SK-N-SH (cell line): ENCODE measurements at regions not wholly inside any gene's neighbourhood (a gene's known extent, or its start where the extent isn't known, plus 50 kb on each side); places are given as distances from the start of the nearest gene placed in this dataset.
"Not testable (repeated sequence)": the region's sequence is repeated elsewhere in the genome, so short reads cannot be mapped to it uniquely, and the experiment has no call there.

ENCODE experiments used
- CTCF ChIA-PET: fragments of 300-600, 350-600 bp; formaldehyde crosslinking; extraction: SDS; loops from one replicate; lab custom pipeline; 2021; lab: Yijun Ruan, JAX
- POLR2A ChIA-PET: fragments of 350-600 bp; sonication (Branson Sonifier 250); formaldehyde crosslinking; extraction: SDS; loops from one replicate; lab custom pipeline; 2020; ENCODE audit warnings: antibody characterized with exemption, inconsistent platforms; lab: Yijun Ruan, JAX
- DNase-seq: peaks from one replicate; pipeline ENCODE4 v3.0.0; 2012
- H2AFZ ChIP-seq: fragments of 200-600 bp; sonication (generic); 2 replicates; pipeline ENCODE4 v1.8.1; 2016; ENCODE audit warnings: antibody characterized with exemption, mild to moderate bottlenecking, low read depth
- H3F3A ChIP-seq: fragments of 200-600 bp; sonication (generic); replicated peaks from 2 replicates; pipeline ENCODE3; 2016; ENCODE audit warnings: antibody characterized with exemption, mild to moderate bottlenecking; ENCODE audit not compliant: insufficient read depth
- H3K27ac ChIP-seq, 2 experiments: fragments of 200-500 bp in 1 of 2; fragments of 200-600 bp in 1 of 2; sonication (Bioruptor generic) in 1 of 2; sonication (generic), shearing (Covaris generic) in 1 of 2; 2 replicates each; pipeline versions ENCODE4 v1.5.1 to v1.6.1; 2014 to 2016; ENCODE audit warnings: low read depth in 2 of 2, inconsistent platforms in 1 of 2, low read length in 1 of 2, mild to moderate bottlenecking in 1 of 2, mixed read lengths in 1 of 2
- H3K27me3 ChIP-seq: fragments of 200-600 bp; sonication (generic), shearing (Covaris generic); 2 replicates; pipeline ENCODE4 v1.6.1; 2016; ENCODE audit warnings: mixed run types; ENCODE audit not compliant: insufficient read depth
- H3K36me3 ChIP-seq, 2 experiments: fragments of 200-500 bp in 1 of 2; fragments of 200-600 bp in 1 of 2; sonication (Bioruptor generic) in 1 of 2; sonication (generic) in 1 of 2; replicated peaks in 1 of 2; 2 replicates each; pipeline versions ENCODE3 to v1.5.1; 2014 to 2016; ENCODE audit warnings: low read length in 1 of 2, mild to moderate bottlenecking in 1 of 2; ENCODE audit not compliant: insufficient read depth in 2 of 2, control insufficient read depth in 1 of 2
- H3K4me1 ChIP-seq, 2 experiments: fragments of 200-500 bp in 1 of 2; fragments of 200-600 bp in 1 of 2; sonication (Bioruptor generic) in 1 of 2; sonication (generic), shearing (Covaris generic) in 1 of 2; 2 replicates each; pipeline versions ENCODE4 v1.5.1 to v1.6.1; 2014 to 2016; ENCODE audit warnings: low read depth in 1 of 2, low read length in 1 of 2, mixed run types in 1 of 2; ENCODE audit not compliant: insufficient read depth in 2 of 2, control insufficient read depth in 1 of 2
- H3K4me2 ChIP-seq: fragments of 200-600 bp; sonication (generic), shearing (Covaris generic); 2 replicates; pipeline ENCODE4 v1.6.1; 2017; ENCODE audit warnings: mixed run types
- H3K4me3 ChIP-seq, 2 experiments: fragments of 200-500 bp in 1 of 2; fragments of 200-600 bp in 1 of 2; sonication (Bioruptor generic) in 1 of 2; sonication (generic), shearing (Covaris generic) in 1 of 2; 2 replicates each; pipeline versions ENCODE4 v1.5.1 to v1.8.1; 2014 to 2016; ENCODE audit warnings: low read depth in 2 of 2, inconsistent platforms in 1 of 2, low read length in 1 of 2, mild to moderate bottlenecking in 1 of 2, mixed read lengths in 1 of 2, moderate library complexity in 1 of 2
- H3K79me2 ChIP-seq: fragments of 200-600 bp; sonication (generic); 2 replicates; pipeline ENCODE4 v1.8.1; 2017; ENCODE audit warnings: mild to moderate bottlenecking; ENCODE audit not compliant: insufficient read depth
- H3K9ac ChIP-seq: fragments of 200-600 bp; sonication (generic); 2 replicates; pipeline ENCODE4 v1.6.1; 2017; ENCODE audit warnings: mixed run types
- H3K9me2 ChIP-seq: fragments of 200-600 bp; sonication (generic); 2 replicates; pipeline ENCODE4 v1.6.1; 2017; ENCODE audit warnings: mixed run types
- H3K9me3 ChIP-seq: fragments of 200-600 bp; sonication (generic); 2 replicates; pipeline ENCODE4 v1.6.1; 2017; ENCODE audit warnings: mixed run types, mild to moderate bottlenecking, moderate library complexity
- H4K20me1 ChIP-seq: fragments of 200-600 bp; sonication (generic); 2 replicates; pipeline ENCODE4 v1.6.1; 2017; ENCODE audit warnings: mild to moderate bottlenecking, mixed run types; ENCODE audit not compliant: insufficient read depth
- CHD2 ChIP-seq: fragments of 150-350 bp; IDR thresholded peaks from 2 replicates; pipeline ENCODE4 v1.6.1; 2018; ENCODE audit warnings: low read length; ENCODE audit not compliant: partially characterized antibody
- EZH2phosphoT487 ChIP-seq: fragments of 200-600 bp; sonication (generic); IDR thresholded peaks from 2 replicates; pipeline ENCODE4 v1.6.1; 2017; ENCODE audit warnings: low read depth, mixed run types, mild to moderate bottlenecking, antibody characterized with exemption, moderate library complexity, borderline replicate concordance
- FOSL2 ChIP-seq: IDR thresholded peaks from 2 replicates; pipeline ENCODE4 v1.4.0; 2012; ENCODE audit warnings: low read depth, mild to moderate bottlenecking, moderate library complexity, borderline replicate concordance
- FOXJ3 ChIP-seq: sonication (generic); formaldehyde crosslinking; IDR thresholded peaks from 2 replicates; pipeline ENCODE4 v1.5.1; 2020; ENCODE audit warnings: mild to moderate bottlenecking, missing genetic modification reagents
- IRF3 ChIP-seq: fragments of 150-350 bp; IDR thresholded peaks from 2 replicates; pipeline ENCODE4 v1.6.1; 2016; ENCODE audit warnings: mild to moderate bottlenecking, low read depth, low read length
- MAX ChIP-seq: IDR thresholded peaks from 2 replicates; pipeline ENCODE4 v1.4.0; 2012; ENCODE audit warnings: low read depth
- PBX3 ChIP-seq: IDR thresholded peaks from 2 replicates; pipeline ENCODE4; 2012
- RCOR1 ChIP-seq: fragments of 150-350 bp; IDR thresholded peaks from 2 replicates; pipeline ENCODE4 v1.6.1; 2017; ENCODE audit warnings: antibody characterized with exemption, low read length
- RXRA ChIP-seq: IDR thresholded peaks from 2 replicates; pipeline ENCODE4 v1.4.0; 2012; ENCODE audit warnings: low read depth, mild to moderate bottlenecking, borderline replicate concordance
- SIN3A ChIP-seq: IDR thresholded peaks from 2 replicates; pipeline ENCODE4 v1.6.1; 2012; ENCODE audit warnings: low read depth, mild to moderate bottlenecking, low read length, moderate library complexity, borderline replicate concordance
- TEAD4 ChIP-seq: IDR thresholded peaks from 2 replicates; pipeline ENCODE4 v1.4.0; 2012; ENCODE audit warnings: mild to moderate bottlenecking, borderline replicate concordance; ENCODE audit not compliant: insufficient read depth
- USF2 ChIP-seq: fragments of 150-350 bp; IDR thresholded peaks from 2 replicates; pipeline ENCODE4 v1.6.1; 2017; ENCODE audit warnings: antibody characterized with exemption, low read length, low read depth, borderline replicate concordance
- YY1 ChIP-seq: IDR thresholded peaks from 2 replicates; pipeline ENCODE4 v1.4.0; 2012; ENCODE audit warnings: low read depth, mild to moderate bottlenecking
- ZBTB33 ChIP-seq: IDR thresholded peaks from 2 replicates; pipeline ENCODE4 v1.4.0; 2012; ENCODE audit warnings: low read depth, borderline replicate concordance
- WGBS: methylation state at CpG from one replicate; pipeline ENCODE4 v1.1.6; 2017; ENCODE audit warnings: low lambda C conversion rate; 5-methylcytosine and 5-hydroxymethylcytosine counted together

GRCh38 chr4:34432706-34433105 is 1811.6 kb downstream of the ARAP2 start:
- no peaks in the 10 kb centered on the region for H3K9me2 ChIP-seq
- no peaks in the 10 kb centered on the region for H3K4me1 ChIP-seq
- no peaks in the 10 kb centered on the region for H3K36me3 ChIP-seq
- H3K9me3 ChIP-seq, result no peaks in the 10 kb centered on the region
- no peaks in the 10 kb centered on the region for H4K20me1 ChIP-seq
- H3K27me3 ChIP-seq, result no peaks in the 10 kb centered on the region
- no peak overlapping the region for H3K27ac ChIP-seq
- H2AFZ ChIP-seq, result no peak overlapping the region
- no peak overlapping the region for H3K9ac ChIP-seq
- no peak overlapping the region for H3K4me3 ChIP-seq
- CTCF ChIA-PET, result interaction anchor here (0.8 kb wide), 1 partner anchor 947 kb away, joined by 3 read pairs; no protein-coding TSS in a partner anchor
- no peak for DNase-seq
- TF ChIP-seq EZH2phosphoT487 (no peak), MAX (no peak), CHD2 (no peak), FOXJ3 (no peak), RXRA (no peak), FOSL2 (no peak), ZBTB33 (no peak), PBX3 (no peak), SIN3A (no peak), IRF3 (no peak), YY1 (no peak), USF2 (no peak), TEAD4 (no peak), RCOR1 (no peak)
- POLR2A ChIA-PET, result no interaction called here
- no peak overlapping the region for H3K4me2 ChIP-seq
- H3K79me2 ChIP-seq, result no peaks in the 10 kb centered on the region
- H3F3A ChIP-seq, result no peaks in the 10 kb centered on the region
- WGBS, result 57% methylated on average over 5 of the region's 5 CpGs

- not testable (repeated sequence) for H3K27ac ChIP-seq
Observed at GRCh38 chr4:34434377-34434776, 1809.9 kb downstream of the ARAP2 start.

More at GRCh38 chr4:34434377-34434776, 1809.9 kb downstream of the ARAP2 start:
- H3K9me2 ChIP-seq, POLR2A ChIA-PET, H3K4me2 ChIP-seq, DNase-seq, H3K27me3 ChIP-seq, H4K20me1 ChIP-seq, H3F3A ChIP-seq, H3K9me3 ChIP-seq, H2AFZ ChIP-seq, H3K9ac ChIP-seq, CTCF ChIA-PET, H3K79me2 ChIP-seq, H3K4me3 ChIP-seq, H3K4me1 ChIP-seq, H3K36me3 ChIP-seq: not testable (repeated sequence)
- 54% methylated on average over 5 of the region's 5 CpGs for WGBS
